Sigmoid colon (tissue), 4 donors: ENCODE measurements at regions not wholly inside any gene's neighbourhood (a gene's known extent, or its start where the extent isn't known, plus 50 kb on each side); places are given as distances from the start of the nearest gene placed in this dataset.

Experiments
- EP300 ChIP-seq, 4 donors: sonication (generic); formaldehyde crosslinking; IDR thresholded peaks; one replicate each; pipeline ENCODE4 v1.6.1; 2017; ENCODE audit warnings: antibody characterized with exemption in 4 of 4
- TF ChIP-seq, protein P1 (sequence below), 4 experiments: fragments of 450-650 bp in 3 of 4; fragments of 200-600 bp in 1 of 4; IDR thresholded peaks; one replicate each; pipeline ENCODE4 v1.5.1; 2016 to 2019; ENCODE audit warnings: antibody characterized with exemption in 4 of 4, mild to moderate bottlenecking in 3 of 4, moderate library complexity in 2 of 4

GRCh38 chr6:9540534-9541126, 874.2 kb downstream of the TFAP2A start:
- TF ChIP-seq EP300 (IDR thresholded peaks at IDR 0.05): no peak
- TF ChIP-seq, protein P1, sequence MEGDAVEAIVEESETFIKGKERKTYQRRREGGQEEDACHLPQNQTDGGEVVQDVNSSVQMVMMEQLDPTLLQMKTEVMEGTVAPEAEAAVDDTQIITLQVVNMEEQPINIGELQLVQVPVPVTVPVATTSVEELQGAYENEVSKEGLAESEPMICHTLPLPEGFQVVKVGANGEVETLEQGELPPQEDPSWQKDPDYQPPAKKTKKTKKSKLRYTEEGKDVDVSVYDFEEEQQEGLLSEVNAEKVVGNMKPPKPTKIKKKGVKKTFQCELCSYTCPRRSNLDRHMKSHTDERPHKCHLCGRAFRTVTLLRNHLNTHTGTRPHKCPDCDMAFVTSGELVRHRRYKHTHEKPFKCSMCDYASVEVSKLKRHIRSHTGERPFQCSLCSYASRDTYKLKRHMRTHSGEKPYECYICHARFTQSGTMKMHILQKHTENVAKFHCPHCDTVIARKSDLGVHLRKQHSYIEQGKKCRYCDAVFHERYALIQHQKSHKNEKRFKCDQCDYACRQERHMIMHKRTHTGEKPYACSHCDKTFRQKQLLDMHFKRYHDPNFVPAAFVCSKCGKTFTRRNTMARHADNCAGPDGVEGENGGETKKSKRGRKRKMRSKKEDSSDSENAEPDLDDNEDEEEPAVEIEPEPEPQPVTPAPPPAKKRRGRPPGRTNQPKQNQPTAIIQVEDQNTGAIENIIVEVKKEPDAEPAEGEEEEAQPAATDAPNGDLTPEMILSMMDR (IDR thresholded peaks at IDR 0.05): peak in 1 of 4 experiments; percentile 57
